ENCODE measurements at regions not wholly inside any gene's neighbourhood (a gene's known extent, or its start where the extent isn't known, plus 50 kb on each side); places are given as distances from the start of the nearest gene placed in this dataset.
A peak's percentile ranks its signal among the peaks of the same experiment; 100 is the strongest.

DNA sequence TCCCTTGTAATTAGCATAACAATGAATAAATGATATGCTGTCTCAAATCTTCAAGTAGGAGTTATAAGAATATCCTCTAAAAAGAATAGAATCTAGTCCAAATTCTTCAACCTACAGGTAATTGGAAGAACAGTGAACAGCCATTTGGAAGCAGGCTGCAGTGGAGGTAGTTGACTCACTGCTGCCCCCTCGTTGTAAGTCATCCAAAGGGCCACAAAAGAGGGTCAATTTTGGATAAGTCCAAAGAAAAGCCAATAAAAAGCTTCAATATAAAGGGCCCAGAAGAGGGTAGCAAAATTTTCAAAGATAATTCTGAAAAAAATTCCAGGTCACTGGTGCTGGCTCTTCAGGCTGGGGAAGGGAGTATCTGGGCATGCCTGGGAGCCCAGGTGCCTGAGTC, 60.8 kb upstream of the SSTR4 start:
- ATAC-seq (no peak), DNase-seq (no peak)
- intact Hi-C loops (cut with DNase I): loop anchor here in 3 of 10 donors (5.0 to 10.0 kb wide), 2 partner anchors 47 to 110 kb away; no protein-coding TSS in a partner anchor
- 19 to 26% methylated on average over 1 of the region's 1 CpG for WGBS, 2 donors
- Histone ChIP-seq H3K36me3 (no peaks in the 10 kb centered on the region), H3K4me3 (no peak overlapping the region), H3K27me3 (peaks cover 0 to 22% (median 4%) of the 10 kb centered on the region in 7 donors), H3K9me3 (no peaks in the 10 kb centered on the region), H3K4me1 (peaks cover 3 to 25% (median 16%) of the 10 kb centered on the region in 9 donors), H3K27ac (no peak overlapping the region)
- TF ChIP-seq, protein P1, sequence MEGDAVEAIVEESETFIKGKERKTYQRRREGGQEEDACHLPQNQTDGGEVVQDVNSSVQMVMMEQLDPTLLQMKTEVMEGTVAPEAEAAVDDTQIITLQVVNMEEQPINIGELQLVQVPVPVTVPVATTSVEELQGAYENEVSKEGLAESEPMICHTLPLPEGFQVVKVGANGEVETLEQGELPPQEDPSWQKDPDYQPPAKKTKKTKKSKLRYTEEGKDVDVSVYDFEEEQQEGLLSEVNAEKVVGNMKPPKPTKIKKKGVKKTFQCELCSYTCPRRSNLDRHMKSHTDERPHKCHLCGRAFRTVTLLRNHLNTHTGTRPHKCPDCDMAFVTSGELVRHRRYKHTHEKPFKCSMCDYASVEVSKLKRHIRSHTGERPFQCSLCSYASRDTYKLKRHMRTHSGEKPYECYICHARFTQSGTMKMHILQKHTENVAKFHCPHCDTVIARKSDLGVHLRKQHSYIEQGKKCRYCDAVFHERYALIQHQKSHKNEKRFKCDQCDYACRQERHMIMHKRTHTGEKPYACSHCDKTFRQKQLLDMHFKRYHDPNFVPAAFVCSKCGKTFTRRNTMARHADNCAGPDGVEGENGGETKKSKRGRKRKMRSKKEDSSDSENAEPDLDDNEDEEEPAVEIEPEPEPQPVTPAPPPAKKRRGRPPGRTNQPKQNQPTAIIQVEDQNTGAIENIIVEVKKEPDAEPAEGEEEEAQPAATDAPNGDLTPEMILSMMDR (IDR thresholded peaks at IDR 0.05): peak in 5 of 9 donors; percentile 18 to 52 (median 18)

DNA sequence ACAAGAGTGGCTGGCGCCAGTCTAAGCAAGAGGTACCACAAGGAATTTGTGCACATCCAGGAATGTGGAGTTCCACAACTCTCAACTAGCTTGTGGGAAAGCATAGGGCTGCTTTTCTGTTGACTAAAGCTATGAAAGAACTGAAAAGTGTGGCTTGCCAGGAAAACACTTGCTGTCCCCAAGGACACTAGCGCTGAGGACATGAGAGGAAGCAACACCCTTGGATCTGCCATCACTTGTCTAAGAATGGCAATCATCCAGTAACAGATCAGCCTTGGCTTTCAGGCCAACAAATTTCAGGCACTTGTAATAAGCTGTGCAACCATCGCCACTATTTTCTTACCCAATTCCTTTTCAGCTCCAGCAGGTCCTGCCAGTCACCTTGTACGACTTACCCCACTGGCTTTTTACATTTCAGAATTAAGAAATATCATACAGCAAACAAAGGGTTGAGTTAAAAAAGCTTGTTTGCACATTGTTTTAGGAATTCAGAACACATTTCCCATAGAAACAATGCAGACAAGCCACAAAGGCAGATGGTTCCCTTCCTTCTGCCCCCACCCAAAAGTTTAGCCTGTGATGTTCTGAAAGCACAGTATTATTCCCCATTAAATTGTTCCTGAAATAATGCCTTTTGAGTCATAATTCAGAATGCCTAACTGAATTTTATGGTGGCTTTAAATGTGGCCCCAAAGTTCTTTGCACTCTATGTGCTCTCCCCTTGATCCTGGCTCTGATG, 57.9 kb upstream of the SSTR4 start:
- Histone ChIP-seq H3K4me3 (no peak overlapping the region), H3K4me1 (peaks cover 3 to 25% (median 16%) of the 10 kb centered on the region in 9 donors), H3K9me3 (peaks cover 0 to 5% (median 0%) of the 10 kb centered on the region in 11 donors), H3K27ac (peak overlapping the region in 8 of 10 donors; percentile 25 to 78 (median 56)), H3K27me3 (peaks cover 0 to 14% (median 9%) of the 10 kb centered on the region in 7 donors), H3K36me3 (no peaks in the 10 kb centered on the region)
- TF ChIP-seq, protein P1 (IDR thresholded peaks at IDR 0.05): no peak
- DNase-seq: peak in 1 of 2 donors; percentile 63
- ATAC-seq: peak; percentile 81 to 93 (median 90)
- intact Hi-C loops (cut with DNase I): loop anchor here in 5 of 10 donors (2.0 to 10.0 kb wide), 4 partner anchors 112 to 260 kb away; no protein-coding TSS in a partner anchor
- 26 to 32% methylated on average over 4 of the region's 4 CpGs for WGBS, 2 donors

DNA sequence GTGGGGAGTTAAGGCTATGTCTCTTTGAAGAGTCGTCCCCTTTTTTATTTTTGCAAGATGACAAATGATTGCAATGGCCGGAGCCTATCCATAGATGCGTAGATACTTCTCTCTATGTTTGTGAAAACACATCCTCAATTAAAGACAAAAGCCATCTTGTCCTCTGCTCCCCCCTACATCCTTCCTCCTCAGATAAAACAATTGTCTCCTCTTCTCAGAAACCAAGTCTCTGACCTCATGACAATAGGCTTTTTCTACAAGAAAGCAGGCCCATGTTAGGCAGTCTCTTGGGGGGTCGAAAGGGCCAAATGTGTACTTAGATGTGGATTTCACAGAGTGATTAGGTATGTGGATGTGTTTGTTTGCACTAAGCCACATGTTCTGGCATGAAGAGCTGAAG, 51.1 kb upstream of the SSTR4 start:
- TF ChIP-seq, protein P1 (IDR thresholded peaks at IDR 0.05): no peak
- 60 to 62% methylated on average over 4 of the region's 4 CpGs for WGBS, 2 donors
- H3K9me3 ChIP-seq: peaks cover 0 to 12% (median 0%) of the 10 kb centered on the region in 11 donors
- H3K36me3 ChIP-seq: no peaks in the 10 kb centered on the region
- peak overlapping the region in 7 of 10 donors; percentile 14 to 74 (median 60) for H3K27ac ChIP-seq
- intact Hi-C loops (cut with DNase I): loop anchor here in 1 of 10 donors (5.0 kb wide), 1 partner anchor 58 kb away; no protein-coding TSS in a partner anchor
- H3K4me1 ChIP-seq: peaks cover 3 to 21% (median 12%) of the 10 kb centered on the region in 9 donors
- H3K27me3 ChIP-seq: peaks cover 0 to 20% (median 0%) of the 10 kb centered on the region in 7 donors
- ATAC-seq (peak in 7 of 8 donors; percentile 18 to 71 (median 61)), DNase-seq (no peak)
- H3K4me3 ChIP-seq: no peak overlapping the region

DNA sequence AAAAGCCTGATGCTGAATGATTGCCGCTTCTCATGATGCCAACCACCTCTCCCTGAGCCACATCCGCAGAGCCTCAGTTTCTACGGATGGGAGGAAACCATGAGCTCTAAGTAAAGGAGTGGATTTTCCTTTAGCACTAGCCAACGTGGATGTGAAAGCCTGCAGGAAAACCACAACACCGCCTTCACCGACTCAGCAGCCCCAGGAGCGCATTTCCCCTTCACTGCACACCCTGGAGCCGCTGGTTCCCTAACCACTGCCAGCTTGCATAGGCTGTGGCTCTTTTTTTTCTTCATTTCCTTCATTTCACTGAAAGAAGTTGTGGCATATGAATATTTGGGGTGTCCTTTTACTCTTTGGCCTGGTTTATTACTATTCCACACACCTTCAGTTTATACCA, 50.5 kb upstream of the SSTR4 start:
- H3K27ac ChIP-seq: peak overlapping the region in 7 of 10 donors; percentile 14 to 74 (median 60)
- intact Hi-C loops (cut with DNase I): loop anchor here in 1 of 10 donors (1.0 to 5.0 kb wide), 2 partner anchors 58 to 122 kb away; no protein-coding TSS in a partner anchor
- H3K4me1 ChIP-seq: peaks cover 3 to 21% (median 12%) of the 10 kb centered on the region in 9 donors
- H3K27me3 ChIP-seq: peaks cover 0 to 20% (median 0%) of the 10 kb centered on the region in 7 donors
- no peak overlapping the region for H3K4me3 ChIP-seq
- ATAC-seq (peak in 7 of 8 donors; percentile 45 to 78 (median 76)), DNase-seq (peak in 1 of 2 donors; percentile 18)
- H3K36me3 ChIP-seq: no peaks in the 10 kb centered on the region
- WGBS, 2 donors: 70 to 72% methylated on average over 8 of the region's 8 CpGs
- TF ChIP-seq, protein P1 (IDR thresholded peaks at IDR 0.05): no peak
- peaks cover 0 to 12% (median 0%) of the 10 kb centered on the region in 11 donors for H3K9me3 ChIP-seq
